ENCODE measurements at regions not wholly inside any gene's neighbourhood (a gene's known extent, or its start where the extent isn't known, plus 50 kb on each side); places are given as distances from the start of the nearest gene placed in this dataset.

DNA sequence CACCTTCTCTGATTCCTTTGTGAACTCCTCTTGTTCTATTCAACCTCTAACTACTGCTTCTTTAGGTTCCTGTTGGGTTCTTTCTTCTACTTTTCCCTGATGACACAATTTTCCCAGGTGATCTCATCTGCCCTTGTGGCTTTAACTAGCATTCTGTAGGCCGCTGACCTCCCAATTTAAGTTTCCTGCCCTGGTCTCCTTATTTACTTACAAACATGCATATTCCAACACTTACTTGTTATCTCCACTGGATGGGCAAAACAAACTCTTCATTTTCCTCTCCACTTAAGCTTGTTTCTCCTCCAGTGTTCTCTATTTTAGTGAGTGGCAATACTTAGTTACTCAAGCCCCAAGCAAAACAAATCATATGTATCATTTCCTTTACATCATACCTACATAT, 734.5 kb downstream of the METTL15 start:
- Mint-ChIP-seq H3K4me1 (ENCODE audit: insufficient read depth, unreplicated experiment) (peaks cover 2% of the 10 kb centered on the region), H3K9me3 (ENCODE audit: unreplicated experiment) (no peaks in the 10 kb centered on the region), H3K36me3 (ENCODE audit: insufficient read depth, unreplicated experiment) (no peaks in the 10 kb centered on the region), H3K27me3 (ENCODE audit: insufficient read depth, unreplicated experiment) (no peaks in the 10 kb centered on the region), H3K4me3 (ENCODE audit: unreplicated experiment) (no peak overlapping the region), H3K27ac (ENCODE audit: low read depth, unreplicated experiment) (no peak overlapping the region)
- ChIA-PET CTCF (no interaction called here), POLR2A (interaction anchor here (0.6 kb wide), 1 partner anchor 40 kb away, joined by 3 read pairs; no protein-coding TSS in a partner anchor)
- DNase-seq (ENCODE audit: unreplicated experiment): no peak
- TF ChIP-seq, protein P1, sequence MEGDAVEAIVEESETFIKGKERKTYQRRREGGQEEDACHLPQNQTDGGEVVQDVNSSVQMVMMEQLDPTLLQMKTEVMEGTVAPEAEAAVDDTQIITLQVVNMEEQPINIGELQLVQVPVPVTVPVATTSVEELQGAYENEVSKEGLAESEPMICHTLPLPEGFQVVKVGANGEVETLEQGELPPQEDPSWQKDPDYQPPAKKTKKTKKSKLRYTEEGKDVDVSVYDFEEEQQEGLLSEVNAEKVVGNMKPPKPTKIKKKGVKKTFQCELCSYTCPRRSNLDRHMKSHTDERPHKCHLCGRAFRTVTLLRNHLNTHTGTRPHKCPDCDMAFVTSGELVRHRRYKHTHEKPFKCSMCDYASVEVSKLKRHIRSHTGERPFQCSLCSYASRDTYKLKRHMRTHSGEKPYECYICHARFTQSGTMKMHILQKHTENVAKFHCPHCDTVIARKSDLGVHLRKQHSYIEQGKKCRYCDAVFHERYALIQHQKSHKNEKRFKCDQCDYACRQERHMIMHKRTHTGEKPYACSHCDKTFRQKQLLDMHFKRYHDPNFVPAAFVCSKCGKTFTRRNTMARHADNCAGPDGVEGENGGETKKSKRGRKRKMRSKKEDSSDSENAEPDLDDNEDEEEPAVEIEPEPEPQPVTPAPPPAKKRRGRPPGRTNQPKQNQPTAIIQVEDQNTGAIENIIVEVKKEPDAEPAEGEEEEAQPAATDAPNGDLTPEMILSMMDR (IDR thresholded peaks at IDR 0.05; ENCODE audit: unreplicated experiment): no peak
- no TSS peak for BruUV-seq (replicated peaks)
- intact Hi-C loops (cut with micrococcal nuclease): no loop called here

DNA sequence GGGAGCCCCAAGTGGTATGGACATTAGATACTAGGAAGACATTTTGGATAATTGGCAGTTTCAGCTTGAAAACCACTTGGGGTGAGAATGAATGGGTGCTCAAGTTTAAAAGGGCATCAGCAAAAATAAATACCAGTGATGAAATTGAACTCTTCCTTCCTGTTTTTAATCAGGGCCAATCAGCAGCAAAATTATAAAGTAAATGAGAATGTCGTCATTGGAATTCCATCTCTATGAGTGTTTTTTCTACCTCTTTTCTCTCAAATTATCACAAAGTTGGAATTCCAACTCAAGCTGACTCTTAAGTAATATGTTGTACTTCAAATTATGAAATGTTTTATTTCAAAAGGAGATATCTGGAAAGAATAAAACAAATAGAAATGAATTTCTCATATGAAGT, 730.6 kb downstream of the METTL15 start:
- intact Hi-C loops (cut with micrococcal nuclease): no loop called here
- no TSS peak for BruUV-seq (replicated peaks)
- peaks cover 37% of the 10 kb centered on the region for H3K4me1 Mint-ChIP-seq (ENCODE audit: insufficient read depth, unreplicated experiment)
- TF ChIP-seq, protein P1 (IDR thresholded peaks at IDR 0.05; ENCODE audit: unreplicated experiment): no peak
- no peak overlapping the region for H3K4me3 Mint-ChIP-seq (ENCODE audit: unreplicated experiment)
- CTCF ChIA-PET: no interaction called here
- H3K27ac Mint-ChIP-seq (ENCODE audit: low read depth, unreplicated experiment): peak overlapping the region; percentile 24
- H3K36me3 Mint-ChIP-seq (ENCODE audit: insufficient read depth, unreplicated experiment): peaks cover 7% of the 10 kb centered on the region
- DNase-seq (ENCODE audit: unreplicated experiment): peak; percentile 24
- POLR2A ChIA-PET: interaction anchor here (0.7 kb wide), 1 partner anchor 95 kb away, joined by 3 read pairs; no protein-coding TSS in a partner anchor
- no peaks in the 10 kb centered on the region for H3K9me3 Mint-ChIP-seq (ENCODE audit: unreplicated experiment)
- H3K27me3 Mint-ChIP-seq (ENCODE audit: insufficient read depth, unreplicated experiment): no peaks in the 10 kb centered on the region

DNA sequence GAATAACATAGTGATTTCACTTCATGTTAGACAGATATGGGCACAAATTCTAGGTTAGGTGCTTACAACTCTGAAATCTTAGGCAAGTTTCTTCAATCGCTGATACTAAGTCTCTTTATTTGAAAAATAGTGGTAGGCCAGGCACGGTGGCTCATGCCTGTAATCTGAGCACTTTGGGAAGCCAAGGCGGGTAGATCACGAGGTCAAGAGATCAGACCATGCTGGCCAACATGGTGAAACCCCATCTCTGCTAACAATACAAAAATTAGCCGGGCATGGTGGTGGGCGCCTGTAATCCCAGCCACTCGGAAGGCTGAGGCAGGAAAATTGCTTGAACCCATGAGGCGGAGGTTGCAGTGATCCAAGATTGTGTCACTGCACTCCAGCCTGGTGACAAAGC, 729.4 kb downstream of the METTL15 start:
- Mint-ChIP-seq H3K36me3 (ENCODE audit: insufficient read depth, unreplicated experiment) (peaks cover 7% of the 10 kb centered on the region), H3K4me1 (ENCODE audit: insufficient read depth, unreplicated experiment) (peaks cover 41% of the 10 kb centered on the region), H3K27ac (ENCODE audit: low read depth, unreplicated experiment) (peak overlapping the region; percentile 90), H3K9me3 (ENCODE audit: unreplicated experiment) (no peaks in the 10 kb centered on the region), H3K4me3 (ENCODE audit: unreplicated experiment) (no peak overlapping the region), H3K27me3 (ENCODE audit: insufficient read depth, unreplicated experiment) (no peaks in the 10 kb centered on the region)
- TF ChIP-seq, protein P1 (IDR thresholded peaks at IDR 0.05; ENCODE audit: unreplicated experiment): no peak
- intact Hi-C loops (cut with micrococcal nuclease): no loop called here
- CTCF ChIA-PET: interaction anchor here (1.2 kb wide), 1 partner anchor 24 kb away, joined by 6 read pairs; no protein-coding TSS in a partner anchor
- POLR2A ChIA-PET: no interaction called here
- BruUV-seq (replicated peaks): no TSS peak
- DNase-seq (ENCODE audit: unreplicated experiment): no peak

DNA sequence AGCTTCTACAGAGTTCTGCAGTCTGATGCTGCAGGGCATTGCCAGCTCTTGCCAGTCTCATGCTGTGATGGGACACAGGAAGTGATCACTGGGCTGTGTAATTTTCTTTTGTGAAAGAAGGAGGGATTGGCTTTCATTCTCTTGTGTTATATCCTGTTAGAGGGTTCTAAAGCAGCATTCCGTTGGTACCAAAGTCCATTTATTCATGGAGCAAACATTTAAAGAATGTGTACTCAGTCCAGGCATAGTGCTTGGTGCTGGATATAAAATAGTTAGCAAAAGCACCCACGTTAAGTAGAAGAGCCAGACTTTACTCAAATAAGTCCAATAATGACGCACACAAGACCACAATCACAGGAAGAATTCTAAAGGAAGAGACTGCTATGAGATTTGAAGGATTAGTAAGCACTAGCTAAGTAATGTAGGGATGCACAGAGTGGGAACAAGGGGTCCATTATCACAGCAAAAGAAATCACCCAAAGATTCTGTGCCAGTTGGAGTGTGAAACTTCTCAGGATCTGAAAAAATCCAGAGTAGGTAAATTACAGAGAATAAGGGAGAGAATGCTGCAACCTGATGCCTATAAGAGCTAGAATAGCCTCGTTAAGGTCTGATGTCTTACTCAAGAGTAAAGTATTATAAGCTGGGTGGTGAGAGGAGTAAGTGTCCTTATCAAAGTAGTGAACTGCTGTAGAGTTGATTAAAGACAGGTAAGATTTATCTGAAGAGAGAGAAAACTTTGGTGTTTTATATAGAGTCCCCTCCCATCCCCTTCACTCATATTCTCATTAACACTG, 728.3 kb downstream of the METTL15 start:
- H3K9me3 Mint-ChIP-seq (ENCODE audit: unreplicated experiment): no peaks in the 10 kb centered on the region
- H3K36me3 Mint-ChIP-seq (ENCODE audit: insufficient read depth, unreplicated experiment): peaks cover 7% of the 10 kb centered on the region
- DNase-seq (ENCODE audit: unreplicated experiment): peak; percentile 75
- peak overlapping the region; percentile 90 for H3K27ac Mint-ChIP-seq (ENCODE audit: low read depth, unreplicated experiment)
- TF ChIP-seq, protein P1 (IDR thresholded peaks at IDR 0.05; ENCODE audit: unreplicated experiment): no peak
- TSS peak; percentile 73 for BruUV-seq (replicated peaks)
- H3K27me3 Mint-ChIP-seq (ENCODE audit: insufficient read depth, unreplicated experiment): no peaks in the 10 kb centered on the region
- intact Hi-C loops (cut with micrococcal nuclease): no loop called here
- ChIA-PET POLR2A (interaction anchor here (0.6 to 1.4 kb wide), 5 partner anchors 9 to 539 kb away, joined by 3 read pairs; no protein-coding TSS in a partner anchor), CTCF (interaction anchor here (1.2 kb wide), 1 partner anchor 25 kb away, joined by 6 read pairs; no protein-coding TSS in a partner anchor)
- peaks cover 41% of the 10 kb centered on the region for H3K4me1 Mint-ChIP-seq (ENCODE audit: insufficient read depth, unreplicated experiment)
- H3K4me3 Mint-ChIP-seq (ENCODE audit: unreplicated experiment): peak overlapping the region; percentile 50
